ENCODE measurements at regions not wholly inside any gene's neighbourhood (a gene's known extent, or its start where the extent isn't known, plus 50 kb on each side); places are given as distances from the start of the nearest gene placed in this dataset.

DNA sequence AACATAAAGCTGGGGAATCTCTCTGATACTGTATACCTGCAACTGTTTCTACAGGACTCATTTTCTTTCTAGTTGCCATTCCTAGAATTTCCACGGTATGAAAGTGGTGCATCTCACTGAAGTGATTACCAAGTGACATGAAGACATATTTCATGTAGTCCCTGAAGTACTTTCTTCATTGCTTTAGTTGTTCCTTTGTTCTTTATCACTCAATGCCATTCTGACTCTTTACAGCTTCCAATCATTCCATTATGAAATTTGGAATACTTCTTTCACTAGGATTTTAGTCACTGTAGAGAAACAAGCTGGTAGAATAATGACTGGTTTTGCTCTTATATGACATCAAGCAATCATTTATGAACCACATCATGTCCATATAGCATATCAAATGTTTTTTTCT is 645.1 kb downstream of the CDH18 start:
- H3K27ac ChIP-seq (ENCODE audit: low read length): no peak overlapping the region
- H3K36me3 ChIP-seq (ENCODE audit: insufficient read depth, low read length): no peaks in the 10 kb centered on the region
- H3K4me3 ChIP-seq (ENCODE audit: low read depth in 1 of 2, low read length in 2 of 2): no peak overlapping the region
- no peaks in the 10 kb centered on the region for H3K79me2 ChIP-seq (ENCODE audit: insufficient read depth, low read length)
- no peak overlapping the region for H3K4me2 ChIP-seq (ENCODE audit: insufficient read depth, low read length)
- H2AFZ ChIP-seq (ENCODE audit: low read depth, low read length): no peak overlapping the region
- no peak for TF ChIP-seq EZH2 (IDR thresholded peaks at IDR 0.05; ENCODE audit: borderline replicate concordance, low read depth, low read length, severe bottlenecking)
- TF ChIP-seq, protein P1, sequence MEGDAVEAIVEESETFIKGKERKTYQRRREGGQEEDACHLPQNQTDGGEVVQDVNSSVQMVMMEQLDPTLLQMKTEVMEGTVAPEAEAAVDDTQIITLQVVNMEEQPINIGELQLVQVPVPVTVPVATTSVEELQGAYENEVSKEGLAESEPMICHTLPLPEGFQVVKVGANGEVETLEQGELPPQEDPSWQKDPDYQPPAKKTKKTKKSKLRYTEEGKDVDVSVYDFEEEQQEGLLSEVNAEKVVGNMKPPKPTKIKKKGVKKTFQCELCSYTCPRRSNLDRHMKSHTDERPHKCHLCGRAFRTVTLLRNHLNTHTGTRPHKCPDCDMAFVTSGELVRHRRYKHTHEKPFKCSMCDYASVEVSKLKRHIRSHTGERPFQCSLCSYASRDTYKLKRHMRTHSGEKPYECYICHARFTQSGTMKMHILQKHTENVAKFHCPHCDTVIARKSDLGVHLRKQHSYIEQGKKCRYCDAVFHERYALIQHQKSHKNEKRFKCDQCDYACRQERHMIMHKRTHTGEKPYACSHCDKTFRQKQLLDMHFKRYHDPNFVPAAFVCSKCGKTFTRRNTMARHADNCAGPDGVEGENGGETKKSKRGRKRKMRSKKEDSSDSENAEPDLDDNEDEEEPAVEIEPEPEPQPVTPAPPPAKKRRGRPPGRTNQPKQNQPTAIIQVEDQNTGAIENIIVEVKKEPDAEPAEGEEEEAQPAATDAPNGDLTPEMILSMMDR (IDR thresholded peaks at IDR 0.05; ENCODE audit: borderline replicate concordance, extremely low read depth, low read length, poor library complexity, severe bottlenecking): no peak
- no peak for DNase-seq
- no peak for ATAC-seq (ENCODE audit: insufficient read depth, low read depth)
- H3K4me1 ChIP-seq (ENCODE audit: insufficient read depth, low read length): no peaks in the 10 kb centered on the region
- no peaks in the 10 kb centered on the region for H3K27me3 ChIP-seq (ENCODE audit: insufficient read depth, low read length, poor library complexity)
- no peaks in the 10 kb centered on the region for H3K9me3 ChIP-seq (ENCODE audit: insufficient read depth, low read length, severe bottlenecking)
- no peak overlapping the region for H3K9ac ChIP-seq (ENCODE audit: low read depth, low read length)
- H4K20me1 ChIP-seq (ENCODE audit: insufficient read depth, low read length): no peaks in the 10 kb centered on the region

GRCh38 chr5:19352120-19352519 is 635.9 kb downstream of the CDH18 start:
- Histone ChIP-seq H3K79me2 (ENCODE audit: insufficient read depth, low read length) (no peaks in the 10 kb centered on the region), H3K9ac (ENCODE audit: low read depth, low read length) (no peak overlapping the region)

GRCh38 chr5:19369048-19369447 is 619.0 kb downstream of the CDH18 start:
- Histone ChIP-seq H3K4me1 (ENCODE audit: insufficient read depth, low read length) (no peaks in the 10 kb centered on the region), H3K4me2 (ENCODE audit: insufficient read depth, low read length) (no peak overlapping the region), H2AFZ (ENCODE audit: low read depth, low read length) (no peak overlapping the region)

More at GRCh38 chr5:19352120-19352519, 635.9 kb downstream of the CDH18 start:
- H3K27me3 ChIP-seq (ENCODE audit: insufficient read depth, low read length, poor library complexity): no peaks in the 10 kb centered on the region
- DNase-seq (no peak), ATAC-seq (ENCODE audit: insufficient read depth, low read depth) (no peak)
- H3K4me2 ChIP-seq (ENCODE audit: insufficient read depth, low read length): no peak overlapping the region
- no peaks in the 10 kb centered on the region for H4K20me1 ChIP-seq (ENCODE audit: insufficient read depth, low read length)
- H3K36me3 ChIP-seq (ENCODE audit: insufficient read depth, low read length): no peaks in the 10 kb centered on the region
- no peak for TF ChIP-seq EZH2 (IDR thresholded peaks at IDR 0.05; ENCODE audit: borderline replicate concordance, low read depth, low read length, severe bottlenecking)
- TF ChIP-seq, protein P1 (IDR thresholded peaks at IDR 0.05; ENCODE audit: borderline replicate concordance, extremely low read depth, low read length, poor library complexity, severe bottlenecking): no peak
- H3K9me3 ChIP-seq (ENCODE audit: insufficient read depth, low read length, severe bottlenecking): no peaks in the 10 kb centered on the region
- no peak overlapping the region for H2AFZ ChIP-seq (ENCODE audit: low read depth, low read length)
- H3K4me1 ChIP-seq (ENCODE audit: insufficient read depth, low read length): no peaks in the 10 kb centered on the region
- H3K4me3 ChIP-seq (ENCODE audit: low read depth in 1 of 2, low read length in 2 of 2): no peak overlapping the region
- no peak overlapping the region for H3K27ac ChIP-seq (ENCODE audit: low read length)

More at GRCh38 chr5:19369048-19369447, 619.0 kb downstream of the CDH18 start:
- Histone ChIP-seq H3K9me3 (ENCODE audit: insufficient read depth, low read length, severe bottlenecking) (no peaks in the 10 kb centered on the region), H4K20me1 (ENCODE audit: insufficient read depth, low read length) (no peaks in the 10 kb centered on the region), H3K4me3 (ENCODE audit: low read depth in 1 of 2, low read length in 2 of 2) (no peak overlapping the region), H3K9ac (ENCODE audit: low read depth, low read length) (no peak overlapping the region), H3K27ac (ENCODE audit: low read length) (no peak overlapping the region), H3K36me3 (ENCODE audit: insufficient read depth, low read length) (no peaks in the 10 kb centered on the region), H3K27me3 (ENCODE audit: insufficient read depth, low read length, poor library complexity) (no peaks in the 10 kb centered on the region), H3K79me2 (ENCODE audit: insufficient read depth, low read length) (no peaks in the 10 kb centered on the region)
- TF ChIP-seq, protein P1 (IDR thresholded peaks at IDR 0.05; ENCODE audit: borderline replicate concordance, extremely low read depth, low read length, poor library complexity, severe bottlenecking): no peak
- TF ChIP-seq EZH2 (IDR thresholded peaks at IDR 0.05; ENCODE audit: borderline replicate concordance, low read depth, low read length, severe bottlenecking): no peak
- DNase-seq (no peak), ATAC-seq (ENCODE audit: insufficient read depth, low read depth) (no peak)

Data from DND-41 (cell line).